Panc1 (cell line): ENCODE measurements at regions not wholly inside any gene's neighbourhood (a gene's known extent, or its start where the extent isn't known, plus 50 kb on each side); places are given as distances from the start of the nearest gene placed in this dataset.
"Not testable (repeated sequence)": the region's sequence is repeated elsewhere in the genome, so short reads cannot be mapped to it uniquely, and the experiment has no call there.

ENCODE experiments used
- ATAC-seq: fragments of 200-7000 bp; cut with Tn5 transposase; 2 replicates; pipeline ENCODE4 v1.9.1; 2020; ENCODE audit warnings: mild to moderate bottlenecking, moderate library complexity
- BruUV-seq: library from RNA; stranded (reverse); fragments of 400-500 nt; replicated peaks from 2 replicates; lab custom pipeline; 2021; lab: Mats Ljungman, UMichigan
- CTCF ChIA-PET: fragments of 300-600 bp; sonication (Branson Sonifier 250); formaldehyde crosslinking; loops from one replicate; lab custom pipeline; 2022; ENCODE audit warnings: antibody characterized with exemption; lab: Charles Lee
- POLR2A ChIA-PET: fragments of 300-600 bp; sonication (Branson Sonifier 250); formaldehyde crosslinking; loops from one replicate; lab custom pipeline; 2022; ENCODE audit warnings: antibody characterized with exemption; lab: Charles Lee
- DNase-seq: peaks from one replicate; pipeline ENCODE4 v3.0.0-alpha.2; 2010; ENCODE audit warnings: low read depth, low spot score
- H3K27ac ChIP-seq: 2 replicates; pipeline ENCODE4 v1.5.1; 2011; ENCODE audit warnings: mild to moderate bottlenecking, low read length, inconsistent platforms
- H3K27me3 ChIP-seq: fragments of 200-500 bp; sonication (Bioruptor generic); 2 replicates; pipeline ENCODE4 v1.6.0; 2014; ENCODE audit warnings: low read length, inconsistent platforms; ENCODE audit not compliant: control insufficient read depth, insufficient read depth
- H3K36me3 ChIP-seq: fragments of 200-500 bp; sonication (Bioruptor generic); 2 replicates; pipeline ENCODE4 v1.5.1; 2014; ENCODE audit warnings: inconsistent platforms, mild to moderate bottlenecking, low read length, moderate library complexity; ENCODE audit not compliant: control insufficient read depth, insufficient read depth
- H3K4me1 ChIP-seq: 2 replicates; pipeline ENCODE4 v1.5.1; 2011; ENCODE audit warnings: inconsistent platforms, mild to moderate bottlenecking, low read length, moderate library complexity; ENCODE audit not compliant: control insufficient read depth, insufficient read depth
- H3K4me3 ChIP-seq, 2 experiments: 2 replicates each; pipeline ENCODE4 v1.5.1; 2011 to 2012; ENCODE audit warnings: low read depth in 2 of 2, low read length in 2 of 2, mild to moderate bottlenecking in 2 of 2, inconsistent platforms in 1 of 2, moderate library complexity in 1 of 2
- H3K9me3 ChIP-seq: fragments of 200-500 bp; sonication (Bioruptor generic); 2 replicates; pipeline ENCODE4 v1.5.1; 2014; ENCODE audit warnings: low read depth, mild to moderate bottlenecking, inconsistent platforms, low read length, moderate library complexity; ENCODE audit not compliant: control insufficient read depth, insufficient read depth
- CTCF ChIP-seq: fragments of 450-650 bp; IDR thresholded peaks from 2 replicates; pipeline ENCODE4 v1.5.1; 2017; ENCODE audit warnings: mild to moderate bottlenecking
- POLR2AphosphoS5 ChIP-seq: IDR thresholded peaks from 2 replicates; pipeline ENCODE4 v1.6.1; 2012; ENCODE audit warnings: mild to moderate bottlenecking, low read depth, low read length, moderate library complexity
- REST ChIP-seq, 2 experiments: IDR thresholded peaks; 2 replicates each; pipeline ENCODE4 v1.6.1; 2011 to 2012; ENCODE audit warnings: low read depth in 2 of 2, control low read depth in 1 of 2, low read length in 1 of 2, mild to moderate bottlenecking in 1 of 2, moderate library complexity in 1 of 2; ENCODE audit not compliant: insufficient read depth in 1 of 2
- SIN3A ChIP-seq: IDR thresholded peaks from 2 replicates; pipeline ENCODE4 v1.6.1; 2012; ENCODE audit warnings: low read depth, mild to moderate bottlenecking, low read length, moderate library complexity, borderline replicate concordance; ENCODE audit not compliant: insufficient read depth
- TCF7L2 ChIP-seq: IDR thresholded peaks from 2 replicates; pipeline ENCODE4 v1.6.1; 2011; ENCODE audit warnings: mild to moderate bottlenecking, low read depth, low read length, inconsistent platforms
- in situ Hi-C: cut with HindIII; loops from 2 replicates; pipeline ENCODE4 v1.10.0; 2016; ENCODE audit warnings: low sequenced_read_pairs, low pct_unique_long_range_greater_than_20kb
- intact Hi-C: fragments of 100-400 bp; cut with micrococcal nuclease; formaldehyde crosslinking; loops from one replicate; pipeline ENCODE4 v1.10.0; 2022; ENCODE audit not compliant: unreplicated experiment

GRCh38 chrX:95536661-95537060 lies 1148.0 kb upstream of the DIAPH2 start:
- ATAC-seq (no peak), DNase-seq (no peak)
- BruUV-seq: no TSS peak
- H3K36me3 ChIP-seq: no peaks in the 10 kb centered on the region
- TF ChIP-seq SIN3A (no peak), POLR2AphosphoS5 (no peak), CTCF (no peak), REST (IDR thresholded peaks at IDR 0.05; ENCODE audit: insufficient read depth in 1 of 2, low read depth in 2 of 2, low read length in 1 of 2) (no peak), TCF7L2 (no peak)
- intact Hi-C loops (no loop called here), in situ Hi-C loops (no loop called here)
- ChIA-PET CTCF (no interaction called here), POLR2A (no interaction called here)
- no peak overlapping the region for H3K27ac ChIP-seq
- H3K4me1 ChIP-seq: no peaks in the 10 kb centered on the region
- H3K27me3 ChIP-seq: no peaks in the 10 kb centered on the region
- no peaks in the 10 kb centered on the region for H3K9me3 ChIP-seq
- no peak overlapping the region for H3K4me3 ChIP-seq

GRCh38 chrX:95539041-95539440 lies 1145.6 kb upstream of the DIAPH2 start:
- Histone ChIP-seq H3K27me3 (no peaks in the 10 kb centered on the region), H3K27ac (no peak overlapping the region), H3K4me3 (no peak overlapping the region), H3K36me3 (no peaks in the 10 kb centered on the region), H3K4me1 (no peaks in the 10 kb centered on the region), H3K9me3 (no peaks in the 10 kb centered on the region)
- in situ Hi-C loops (no loop called here), intact Hi-C loops (no loop called here)
- DNase-seq (no peak), ATAC-seq (no peak)
- ChIA-PET POLR2A (no interaction called here), CTCF (no interaction called here)
- TF ChIP-seq SIN3A (no peak), POLR2AphosphoS5 (no peak), CTCF (no peak), REST (IDR thresholded peaks at IDR 0.05; ENCODE audit: insufficient read depth in 1 of 2, low read depth in 2 of 2, low read length in 1 of 2) (no peak), TCF7L2 (no peak)
- BruUV-seq: no TSS peak

- H3K4me1 ChIP-seq, DNase-seq, H3K36me3 ChIP-seq, in situ Hi-C loops, POLR2A ChIA-PET, BruUV-seq, intact Hi-C loops, H3K9me3 ChIP-seq, CTCF ChIA-PET, ATAC-seq, H3K27me3 ChIP-seq, H3K4me3 ChIP-seq, H3K27ac ChIP-seq: not testable (repeated sequence)
Measured at GRCh38 chrX:95549552-95549951, 1135.1 kb upstream of the DIAPH2 start.
